NCI-H526 treated with DMSO at 0.1 percent for 48 hours (cell line): ENCODE measurements at regions not wholly inside any gene's neighbourhood (a gene's known extent, or its start where the extent isn't known, plus 50 kb on each side); places are given as distances from the start of the nearest gene placed in this dataset.
A peak's percentile ranks its signal among the peaks of the same experiment; 100 is the strongest.
"Not testable (repeated sequence)": the region's sequence is repeated elsewhere in the genome, so short reads cannot be mapped to it uniquely, and the experiment has no call there.

Experiments used
- DNase-seq: peaks from one replicate; lab custom pipeline; 2025; lab: John Stamatoyannopoulos, UW

GRCh38 chr4:67412153-67412712, 133.1 kb downstream of the CENPC start:
- not testable (repeated sequence) for DNase-seq

GRCh38 chr4:67403342-67403741, 142.0 kb downstream of the CENPC start:
- DNase-seq = no peak

- DNase-seq = no peak
Measured at GRCh38 chr4:67401902-67402301, 143.4 kb downstream of the CENPC start.

GRCh38 chr4:67397931-67398330, 147.4 kb downstream of the CENPC start:
- DNase-seq = no peak

- DNase-seq = no peak
Measured at GRCh38 chr4:67397031-67397430, 148.3 kb downstream of the CENPC start.

GRCh38 chr4:67396008-67396407, 149.3 kb downstream of the CENPC start:
- no peak for DNase-seq

- DNase-seq = no peak
Measured at GRCh38 chr4:67394879-67395278, 150.4 kb downstream of the CENPC start.

GRCh38 chr4:67393699-67394281, 151.5 kb downstream of the CENPC start:
- DNase-seq = peak; percentile 13

- no peak for DNase-seq
Measured at GRCh38 chr4:67393007-67393406, 152.3 kb downstream of the CENPC start.

GRCh38 chr4:67381406-67381804, 163.9 kb downstream of the CENPC start:
- not testable (repeated sequence) for DNase-seq

- DNase-seq = not testable (repeated sequence)
Measured at GRCh38 chr4:67380702-67381405, 164.4 kb downstream of the CENPC start.

- DNase-seq = no peak
Measured at GRCh38 chr4:67380154-67380553, 165.1 kb downstream of the CENPC start.

GRCh38 chr4:67375291-67375690, 170.0 kb downstream of the CENPC start:
- DNase-seq = no peak

- DNase-seq = no peak
Measured at GRCh38 chr4:67371615-67372014, 173.7 kb downstream of the CENPC start.

GRCh38 chr4:67366311-67366861, 178.9 kb downstream of the CENPC start:
- DNase-seq = no peak

GRCh38 chr4:67365661-67366245, 179.6 kb downstream of the CENPC start:
- DNase-seq = no peak

GRCh38 chr4:67355806-67356205, 189.5 kb downstream of the CENPC start:
- no peak for DNase-seq

GRCh38 chr4:67346654-67347053, 198.6 kb downstream of the CENPC start:
- no peak for DNase-seq

- no peak for DNase-seq
Measured at GRCh38 chr4:67344594-67345380, 200.5 kb downstream of the CENPC start.

- no peak for DNase-seq
Measured at GRCh38 chr4:67343199-67343598, 202.1 kb downstream of the CENPC start.

GRCh38 chr4:67342291-67342690, 203.0 kb downstream of the CENPC start:
- no peak for DNase-seq

- DNase-seq = no peak
Measured at GRCh38 chr4:67333664-67334063, 211.6 kb downstream of the CENPC start.
